PC-3 (cell line): ENCODE measurements at regions not wholly inside any gene's neighbourhood (a gene's known extent, or its start where the extent isn't known, plus 50 kb on each side); places are given as distances from the start of the nearest gene placed in this dataset.

Experiments
- ATAC-seq: fragments of 200-7000 bp; cut with Tn5 transposase; 2 replicates; pipeline ENCODE4 v1.9.1; 2020; ENCODE audit warnings: mild to moderate bottlenecking, moderate library complexity
- BruUV-seq: library from RNA; stranded (reverse); fragments of 400-500 nt; replicated peaks from 2 replicates; lab custom pipeline; 2021; lab: Mats Ljungman, UMichigan
- CTCF ChIA-PET: fragments of 300-600 bp; sonication (Branson Sonifier 250); formaldehyde crosslinking; loops from one replicate; lab custom pipeline; 2022; ENCODE audit warnings: antibody characterized with exemption; lab: Charles Lee
- POLR2A ChIA-PET: fragments of 300-600 bp; sonication (Branson Sonifier 250); formaldehyde crosslinking; loops from one replicate; lab custom pipeline; 2022; ENCODE audit warnings: antibody characterized with exemption; ENCODE audit not compliant: unreplicated experiment; lab: Charles Lee
- DNase-seq: peaks from one replicate; pipeline ENCODE4 v3.0.0-alpha.2; 2015
- H2AFZ ChIP-seq: fragments of 300-600 bp; sonication (generic); 2 replicates; pipeline ENCODE4 v1.6.0; 2016; ENCODE audit warnings: antibody characterized with exemption, low read length
- H3F3A ChIP-seq: fragments of 300-600 bp; sonication (generic); one replicate; pipeline ENCODE4 v1.6.0; 2017; ENCODE audit warnings: antibody characterized with exemption, low read length, control low read depth, mild to moderate bottlenecking; ENCODE audit not compliant: unreplicated experiment
- H3K27ac ChIP-seq: fragments of 300-600 bp; sonication (generic); 2 replicates; pipeline ENCODE4 v1.5.1; 2016; ENCODE audit warnings: mild to moderate bottlenecking, low read length
- H3K27me3 ChIP-seq: fragments of 300-600 bp; sonication (generic); 2 replicates; pipeline ENCODE4 v1.6.1; 2016; ENCODE audit warnings: low read length, mixed read lengths
- H3K36me3 ChIP-seq: fragments of 300-600 bp; sonication (generic); 2 replicates; pipeline ENCODE4 v1.6.1; 2016; ENCODE audit warnings: low read depth, mixed run types, low read length, mixed read lengths
- H3K4me1 ChIP-seq: fragments of 300-600 bp; sonication (generic); 2 replicates; pipeline ENCODE4 v1.5.1; 2016; ENCODE audit warnings: low read length; ENCODE audit not compliant: insufficient read depth
- H3K4me2 ChIP-seq: fragments of 300-600 bp; sonication (generic); 2 replicates; pipeline ENCODE4 v1.6.0; 2016; ENCODE audit warnings: low read length
- H3K4me3 ChIP-seq: fragments of 300-600 bp; sonication (generic); 2 replicates; pipeline ENCODE4 v1.5.1; 2016; ENCODE audit warnings: mild to moderate bottlenecking, low read length, mixed read lengths
- H3K79me2 ChIP-seq: fragments of 300-600 bp; sonication (generic); 2 replicates; pipeline ENCODE4 v1.6.1; 2017; ENCODE audit warnings: low read length, mixed read lengths
- H3K9ac ChIP-seq: fragments of 300-600 bp; sonication (generic); 2 replicates; pipeline ENCODE4 v1.6.0; 2016; ENCODE audit warnings: mild to moderate bottlenecking, low read length
- H3K9me2 ChIP-seq: fragments of 300-600 bp; sonication (generic); replicated peaks from 2 replicates; pipeline ENCODE4 v1.6.1; 2016; ENCODE audit warnings: mixed run types, low read length, mixed read lengths
- H3K9me3 ChIP-seq: fragments of 300-600 bp; sonication (generic); 2 replicates; pipeline ENCODE4 v1.6.1; 2016; ENCODE audit warnings: low read length, mixed read lengths
- H4K20me1 ChIP-seq: fragments of 300-600 bp; sonication (generic); 2 replicates; pipeline ENCODE4 v1.6.1; 2016; ENCODE audit warnings: low read length, mixed read lengths
- EZH2 ChIP-seq: fragments of 300-600 bp; sonication (generic); IDR thresholded peaks from one replicate; pipeline ENCODE4 v1.6.1; 2017; ENCODE audit warnings: antibody characterized with exemption, mild to moderate bottlenecking, low read length; ENCODE audit not compliant: unreplicated experiment
- EZH2phosphoT487 ChIP-seq: fragments of 300-600 bp; sonication (generic); IDR thresholded peaks from 2 replicates; pipeline ENCODE4 v1.6.1; 2018; ENCODE audit warnings: mild to moderate bottlenecking, antibody characterized with exemption, low read length, borderline replicate concordance
- intact Hi-C: fragments of 100-400 bp; cut with micrococcal nuclease; formaldehyde crosslinking; loops from 2 replicates; pipeline ENCODE4 v1.9.0; 2023
- TF ChIP-seq, protein P1 (sequence below): fragments of 300-600 bp; sonication (generic); conservative IDR thresholded peaks from 2 replicates; pipeline ENCODE4 v1.5.1; 2017; ENCODE audit warnings: antibody characterized with exemption, low read depth, mild to moderate bottlenecking, low read length

GRCh38 chr20:55761797-55762196, 243.5 kb downstream of the CBLN4 start:
- H3K4me2 ChIP-seq: no peak overlapping the region
- H3K36me3 ChIP-seq: no peaks in the 10 kb centered on the region
- POLR2A ChIA-PET: no interaction called here
- peaks cover 72% of the 10 kb centered on the region for H3K9me3 ChIP-seq
- TF ChIP-seq EZH2: no peak
- TF ChIP-seq, protein P1, sequence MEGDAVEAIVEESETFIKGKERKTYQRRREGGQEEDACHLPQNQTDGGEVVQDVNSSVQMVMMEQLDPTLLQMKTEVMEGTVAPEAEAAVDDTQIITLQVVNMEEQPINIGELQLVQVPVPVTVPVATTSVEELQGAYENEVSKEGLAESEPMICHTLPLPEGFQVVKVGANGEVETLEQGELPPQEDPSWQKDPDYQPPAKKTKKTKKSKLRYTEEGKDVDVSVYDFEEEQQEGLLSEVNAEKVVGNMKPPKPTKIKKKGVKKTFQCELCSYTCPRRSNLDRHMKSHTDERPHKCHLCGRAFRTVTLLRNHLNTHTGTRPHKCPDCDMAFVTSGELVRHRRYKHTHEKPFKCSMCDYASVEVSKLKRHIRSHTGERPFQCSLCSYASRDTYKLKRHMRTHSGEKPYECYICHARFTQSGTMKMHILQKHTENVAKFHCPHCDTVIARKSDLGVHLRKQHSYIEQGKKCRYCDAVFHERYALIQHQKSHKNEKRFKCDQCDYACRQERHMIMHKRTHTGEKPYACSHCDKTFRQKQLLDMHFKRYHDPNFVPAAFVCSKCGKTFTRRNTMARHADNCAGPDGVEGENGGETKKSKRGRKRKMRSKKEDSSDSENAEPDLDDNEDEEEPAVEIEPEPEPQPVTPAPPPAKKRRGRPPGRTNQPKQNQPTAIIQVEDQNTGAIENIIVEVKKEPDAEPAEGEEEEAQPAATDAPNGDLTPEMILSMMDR: no peak
- no peak for TF ChIP-seq EZH2phosphoT487
- intact Hi-C loops: no loop called here
- H3K9ac ChIP-seq: no peak overlapping the region
- CTCF ChIA-PET: no interaction called here
- H3K9me2 ChIP-seq: no peaks in the 10 kb centered on the region
- H3K79me2 ChIP-seq: no peaks in the 10 kb centered on the region
- H3K27ac ChIP-seq: no peak overlapping the region
- H2AFZ ChIP-seq: no peak overlapping the region
- H3K27me3 ChIP-seq: no peaks in the 10 kb centered on the region
- BruUV-seq: no TSS peak
- H3K4me1 ChIP-seq: no peaks in the 10 kb centered on the region
- no peak overlapping the region for H3K4me3 ChIP-seq
- DNase-seq: no peak
- no peaks in the 10 kb centered on the region for H3F3A ChIP-seq
- no peak for ATAC-seq
- no peaks in the 10 kb centered on the region for H4K20me1 ChIP-seq

GRCh38 chr20:55761100-55761499, 244.2 kb downstream of the CBLN4 start:
- Histone ChIP-seq H3K4me1 (no peaks in the 10 kb centered on the region), H4K20me1 (no peaks in the 10 kb centered on the region), H3K27ac (no peak overlapping the region), H3K79me2 (no peaks in the 10 kb centered on the region), H3K36me3 (no peaks in the 10 kb centered on the region), H3K27me3 (no peaks in the 10 kb centered on the region), H3F3A (no peaks in the 10 kb centered on the region), H2AFZ (no peak overlapping the region), H3K4me3 (no peak overlapping the region), H3K4me2 (no peak overlapping the region), H3K9me3 (peaks cover 65% of the 10 kb centered on the region), H3K9ac (no peak overlapping the region), H3K9me2 (no peaks in the 10 kb centered on the region)
- intact Hi-C loops: no loop called here
- BruUV-seq: no TSS peak
- ChIA-PET CTCF (no interaction called here), POLR2A (no interaction called here)
- TF ChIP-seq, protein P1: no peak
- TF ChIP-seq EZH2 (no peak), EZH2phosphoT487 (no peak)
- DNase-seq (no peak), ATAC-seq (no peak)

GRCh38 chr20:55760586-55760985, 244.7 kb downstream of the CBLN4 start:
- TF ChIP-seq EZH2 (no peak), EZH2phosphoT487 (no peak)
- TF ChIP-seq, protein P1: no peak
- intact Hi-C loops: no loop called here
- DNase-seq: no peak
- Histone ChIP-seq H3K27me3 (no peaks in the 10 kb centered on the region), H3K36me3 (no peaks in the 10 kb centered on the region), H3K79me2 (no peaks in the 10 kb centered on the region), H2AFZ (no peak overlapping the region), H3K4me1 (no peaks in the 10 kb centered on the region), H3K27ac (no peak overlapping the region), H4K20me1 (no peaks in the 10 kb centered on the region), H3K4me2 (no peak overlapping the region), H3K4me3 (no peak overlapping the region), H3F3A (no peaks in the 10 kb centered on the region), H3K9me3 (peaks cover 66% of the 10 kb centered on the region), H3K9me2 (no peaks in the 10 kb centered on the region), H3K9ac (no peak overlapping the region)
- ATAC-seq: no peak
- BruUV-seq: no TSS peak
- ChIA-PET CTCF (no interaction called here), POLR2A (no interaction called here)
